ENCODE measurements at regions not wholly inside any gene's neighbourhood (a gene's known extent, or its start where the extent isn't known, plus 50 kb on each side); places are given as distances from the start of the nearest gene placed in this dataset.

DNA sequence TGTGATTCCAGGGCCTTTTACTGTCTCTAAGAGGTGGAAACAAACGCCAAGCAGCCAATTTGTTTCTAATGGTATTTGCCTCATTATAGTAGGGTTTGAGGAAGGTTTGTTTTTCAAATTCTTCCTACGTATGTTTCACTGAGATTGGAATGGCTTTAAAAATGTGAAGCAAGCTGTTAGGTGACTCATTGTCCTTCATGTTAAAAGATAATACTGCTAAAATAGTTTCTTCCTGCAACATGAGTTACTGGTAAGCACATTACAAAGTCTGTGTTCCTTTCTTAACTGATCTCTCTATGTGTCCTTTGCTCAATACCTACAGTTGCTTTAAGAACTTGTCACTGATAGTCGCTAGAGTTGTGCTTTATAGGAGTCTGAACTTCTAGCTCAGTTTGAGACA lies 1183.9 kb downstream of the RPA4 start:
- DNase-seq (ENCODE audit: insufficient read length, low spot score): no peak
- TF ChIP-seq, protein P1, sequence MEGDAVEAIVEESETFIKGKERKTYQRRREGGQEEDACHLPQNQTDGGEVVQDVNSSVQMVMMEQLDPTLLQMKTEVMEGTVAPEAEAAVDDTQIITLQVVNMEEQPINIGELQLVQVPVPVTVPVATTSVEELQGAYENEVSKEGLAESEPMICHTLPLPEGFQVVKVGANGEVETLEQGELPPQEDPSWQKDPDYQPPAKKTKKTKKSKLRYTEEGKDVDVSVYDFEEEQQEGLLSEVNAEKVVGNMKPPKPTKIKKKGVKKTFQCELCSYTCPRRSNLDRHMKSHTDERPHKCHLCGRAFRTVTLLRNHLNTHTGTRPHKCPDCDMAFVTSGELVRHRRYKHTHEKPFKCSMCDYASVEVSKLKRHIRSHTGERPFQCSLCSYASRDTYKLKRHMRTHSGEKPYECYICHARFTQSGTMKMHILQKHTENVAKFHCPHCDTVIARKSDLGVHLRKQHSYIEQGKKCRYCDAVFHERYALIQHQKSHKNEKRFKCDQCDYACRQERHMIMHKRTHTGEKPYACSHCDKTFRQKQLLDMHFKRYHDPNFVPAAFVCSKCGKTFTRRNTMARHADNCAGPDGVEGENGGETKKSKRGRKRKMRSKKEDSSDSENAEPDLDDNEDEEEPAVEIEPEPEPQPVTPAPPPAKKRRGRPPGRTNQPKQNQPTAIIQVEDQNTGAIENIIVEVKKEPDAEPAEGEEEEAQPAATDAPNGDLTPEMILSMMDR (IDR thresholded peaks at IDR 0.05; ENCODE audit: insufficient read depth, missing control alignments): no peak
- FAIRE-seq: no peak

- DNase-seq (ENCODE audit: insufficient read length, low spot score): no peak
- TF ChIP-seq, protein P1 (IDR thresholded peaks at IDR 0.05; ENCODE audit: insufficient read depth, missing control alignments): no peak
- no peak for FAIRE-seq
Measured at GRCh38 chrX:98068024-98068580, 1184.4 kb downstream of the RPA4 start.

DNA sequence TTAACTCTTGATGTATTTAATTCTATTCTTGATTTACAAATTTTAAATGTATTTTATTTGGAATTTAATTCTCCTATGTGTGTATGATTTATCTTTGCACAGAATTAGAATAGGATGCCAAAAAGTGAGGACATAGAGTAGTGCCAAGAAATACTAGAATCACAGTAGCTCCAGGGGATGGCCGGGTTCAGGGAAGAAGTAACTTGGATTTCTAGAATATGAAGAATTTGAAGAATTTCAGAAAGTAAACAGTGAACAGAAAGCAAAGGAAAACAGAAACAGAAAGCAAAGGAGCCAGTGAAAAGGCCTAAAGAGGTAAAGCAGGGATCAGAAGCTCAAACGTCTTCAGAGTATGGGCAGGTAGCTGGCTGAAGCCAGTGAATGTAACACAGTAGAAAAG lies 1187.6 kb downstream of the RPA4 start:
- TF ChIP-seq, protein P1 (IDR thresholded peaks at IDR 0.05; ENCODE audit: insufficient read depth, missing control alignments): no peak
- no peak for DNase-seq (ENCODE audit: insufficient read length, low spot score)
- FAIRE-seq: no peak

- DNase-seq (ENCODE audit: insufficient read length, low spot score): no peak
Measured at GRCh38 chrX:98077440-98077839, 1193.7 kb downstream of the RPA4 start.

GRCh38 chrX:98111684-98112083 lies 1228.0 kb downstream of the RPA4 start:
- FAIRE-seq (no peak), DNase-seq (ENCODE audit: insufficient read length, low spot score) (no peak)
- TF ChIP-seq, protein P1 (IDR thresholded peaks at IDR 0.05; ENCODE audit: insufficient read depth, missing control alignments): no peak

More at GRCh38 chrX:98077440-98077839, 1193.7 kb downstream of the RPA4 start:
- no peak for FAIRE-seq
- TF ChIP-seq, protein P1 (IDR thresholded peaks at IDR 0.05; ENCODE audit: insufficient read depth, missing control alignments): no peak

- TF ChIP-seq, protein P1 (IDR thresholded peaks at IDR 0.05; ENCODE audit: insufficient read depth, missing control alignments): no peak
- FAIRE-seq: no peak
- no peak for DNase-seq (ENCODE audit: insufficient read length, low spot score)
Measured at GRCh38 chrX:98114021-98114420, 1230.3 kb downstream of the RPA4 start.

- DNase-seq (ENCODE audit: insufficient read length, low spot score) (no peak), FAIRE-seq (no peak)
- TF ChIP-seq, protein P1 (IDR thresholded peaks at IDR 0.05; ENCODE audit: insufficient read depth, missing control alignments): no peak
Measured at GRCh38 chrX:98141466-98141865, 1257.8 kb downstream of the RPA4 start.
